NCI-H2196 treated with DMSO at 0.1 percent for 48 hours (cell line): ENCODE measurements at regions not wholly inside any gene's neighbourhood (a gene's known extent, or its start where the extent isn't known, plus 50 kb on each side); places are given as distances from the start of the nearest gene placed in this dataset.

Experiments used
- DNase-seq: peaks from one replicate; lab custom pipeline; 2025; ENCODE audit not compliant: unreplicated experiment; lab: John Stamatoyannopoulos, UW

DNA sequence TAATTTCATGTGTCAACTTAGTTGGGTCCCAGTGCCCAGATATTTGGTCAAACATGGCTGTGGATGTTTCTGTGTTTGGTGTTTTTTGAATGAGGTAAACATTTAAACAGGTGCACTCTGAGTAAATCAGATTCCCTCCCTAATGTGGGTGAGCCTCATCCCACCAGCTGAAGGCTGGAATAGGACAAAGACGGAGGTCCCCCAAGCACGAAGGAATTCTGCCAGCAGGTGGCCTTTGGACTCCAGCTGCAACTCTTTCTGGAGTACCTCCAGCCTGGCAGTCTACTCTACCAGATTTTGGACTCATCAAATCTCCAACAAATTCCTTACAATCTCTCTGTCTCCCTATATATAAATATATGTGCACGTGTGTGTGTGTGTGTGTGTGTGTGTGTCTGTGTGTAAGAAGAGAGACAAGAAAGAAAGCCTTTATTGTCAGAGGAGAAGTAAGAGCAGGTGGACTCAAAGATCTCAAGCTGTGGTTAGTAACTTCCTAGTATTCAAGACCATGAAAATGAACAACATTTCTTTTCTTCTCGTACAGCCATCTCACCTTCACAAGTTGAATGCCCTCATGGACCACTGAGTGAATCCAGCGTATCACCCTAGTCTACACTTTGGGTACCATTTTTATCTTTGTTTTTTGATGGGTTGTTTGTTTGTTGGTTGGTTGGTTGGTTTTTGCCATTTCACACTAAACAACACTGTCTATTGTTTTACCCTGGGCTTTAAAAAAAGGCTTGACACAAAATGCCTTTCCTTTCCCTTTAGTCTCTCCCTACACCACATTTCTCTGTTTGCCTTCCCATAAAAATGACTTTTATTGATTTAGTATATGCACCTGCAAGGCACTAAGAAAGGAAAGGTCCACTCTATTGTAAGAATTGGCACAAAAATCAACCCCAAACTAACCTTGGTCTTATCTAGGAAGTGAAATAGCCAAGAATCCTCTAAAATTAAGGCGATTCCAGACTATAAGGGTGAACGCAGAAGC is 118.7 kb downstream of the TENT4A start:
- no peak for DNase-seq

DNA sequence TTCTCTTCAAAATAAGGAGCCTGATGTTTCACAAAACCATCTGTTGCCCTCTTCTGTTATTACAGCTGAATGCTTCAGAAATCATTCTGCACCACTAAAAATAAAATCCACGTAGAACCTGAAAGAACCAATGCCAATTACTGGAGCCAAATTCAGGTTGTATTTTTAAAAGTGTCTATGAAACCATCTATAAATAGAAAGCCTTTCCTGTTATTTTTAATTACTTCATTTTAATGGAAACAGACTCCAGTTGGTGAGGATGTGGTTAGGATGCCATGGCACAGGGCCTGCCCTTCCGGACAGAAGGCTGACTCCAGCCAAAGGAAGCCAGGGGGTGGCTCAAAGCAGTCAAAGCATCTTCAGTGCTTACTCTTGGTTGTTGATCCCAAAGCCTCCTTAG is 119.8 kb downstream of the TENT4A start:
- no peak for DNase-seq

DNA sequence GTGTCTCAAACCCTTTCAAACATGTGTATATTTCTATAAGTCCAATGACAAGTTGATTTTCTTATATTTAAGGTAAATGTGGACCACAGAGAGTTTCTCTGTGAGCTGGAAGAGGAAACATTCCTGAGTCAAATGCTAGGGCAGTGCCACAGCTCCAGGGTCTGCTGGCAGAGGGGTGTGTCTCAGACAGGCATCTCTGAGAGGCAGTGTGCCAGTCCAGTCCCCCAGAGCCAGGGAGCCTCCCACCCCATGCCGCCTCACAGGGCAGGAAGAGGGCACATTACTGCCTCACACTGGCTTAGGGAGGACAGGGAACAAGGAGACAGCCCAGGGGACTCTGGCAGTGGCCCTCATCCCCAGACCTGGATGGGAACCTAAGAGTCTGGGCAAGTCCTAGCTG is 120.2 kb downstream of the TENT4A start:
- DNase-seq, result no peak

DNA sequence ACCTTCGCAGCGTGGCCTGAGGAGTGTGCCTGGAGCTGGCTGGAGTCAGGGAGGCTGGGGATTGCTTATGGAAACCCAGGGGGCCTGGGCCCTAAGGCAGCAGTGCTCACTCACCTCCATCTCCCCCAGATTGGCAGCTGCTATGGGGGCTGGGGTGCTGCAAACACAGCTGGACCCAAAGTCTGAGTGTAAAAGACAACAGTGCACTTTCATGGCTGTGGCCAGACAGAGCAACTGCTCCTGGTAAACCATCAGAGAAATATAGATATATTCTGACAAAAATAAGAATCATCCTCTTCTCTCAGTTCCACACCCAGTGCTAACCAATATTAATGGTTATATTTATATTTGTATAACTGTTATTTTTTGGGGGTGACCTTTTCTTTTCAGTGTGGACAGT is 123.9 kb downstream of the TENT4A start:
- DNase-seq, result no peak

DNA sequence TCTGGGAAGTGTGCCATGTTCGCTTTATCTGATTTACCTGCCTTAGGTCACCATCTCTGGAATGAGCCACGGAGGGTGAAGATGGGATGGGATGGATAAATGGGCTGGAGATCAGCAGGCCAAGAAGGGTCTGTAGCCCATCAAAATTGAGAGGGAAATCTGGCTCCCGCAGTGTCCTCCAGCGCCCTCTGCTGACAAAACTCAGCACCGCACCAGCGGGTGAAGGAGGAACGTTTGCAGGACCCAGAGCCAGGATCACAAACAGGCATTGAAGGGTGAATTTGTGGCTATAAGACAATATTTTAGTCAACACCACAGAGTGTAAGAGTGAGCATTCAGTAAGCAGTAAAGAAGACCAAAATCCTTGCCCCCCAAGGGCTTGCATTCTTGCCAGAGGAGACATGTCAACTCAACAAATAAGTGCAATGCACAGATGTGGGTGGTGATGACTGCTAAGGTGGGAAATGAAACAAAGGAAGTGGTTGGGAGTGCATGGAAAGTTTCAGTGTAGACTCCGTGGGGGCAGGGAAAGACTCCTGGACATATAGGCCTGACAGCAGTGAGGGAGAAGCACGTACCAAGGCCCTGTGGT is 124.4 kb downstream of the TENT4A start:
- no peak for DNase-seq

DNA sequence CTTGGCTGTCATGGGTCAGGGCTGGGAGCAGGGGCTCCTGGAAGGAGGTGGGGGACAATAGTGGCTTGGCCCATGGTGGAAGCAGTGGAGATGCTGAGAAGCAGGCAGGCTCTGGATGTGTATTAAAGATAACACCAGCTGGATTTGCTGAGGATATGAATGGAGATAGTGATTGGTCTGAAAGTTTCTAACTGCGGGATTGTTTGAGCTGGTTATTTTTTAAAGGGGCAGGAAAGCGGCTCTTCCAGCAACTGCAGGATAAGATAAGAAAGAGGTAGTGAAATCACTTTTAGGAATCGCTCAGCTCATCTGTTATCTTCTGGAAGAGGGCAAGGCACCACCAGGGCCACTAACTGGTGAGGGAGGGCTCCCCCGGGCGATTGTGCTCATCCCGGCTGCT is 125.5 kb downstream of the TENT4A start:
- DNase-seq, result no peak

DNA sequence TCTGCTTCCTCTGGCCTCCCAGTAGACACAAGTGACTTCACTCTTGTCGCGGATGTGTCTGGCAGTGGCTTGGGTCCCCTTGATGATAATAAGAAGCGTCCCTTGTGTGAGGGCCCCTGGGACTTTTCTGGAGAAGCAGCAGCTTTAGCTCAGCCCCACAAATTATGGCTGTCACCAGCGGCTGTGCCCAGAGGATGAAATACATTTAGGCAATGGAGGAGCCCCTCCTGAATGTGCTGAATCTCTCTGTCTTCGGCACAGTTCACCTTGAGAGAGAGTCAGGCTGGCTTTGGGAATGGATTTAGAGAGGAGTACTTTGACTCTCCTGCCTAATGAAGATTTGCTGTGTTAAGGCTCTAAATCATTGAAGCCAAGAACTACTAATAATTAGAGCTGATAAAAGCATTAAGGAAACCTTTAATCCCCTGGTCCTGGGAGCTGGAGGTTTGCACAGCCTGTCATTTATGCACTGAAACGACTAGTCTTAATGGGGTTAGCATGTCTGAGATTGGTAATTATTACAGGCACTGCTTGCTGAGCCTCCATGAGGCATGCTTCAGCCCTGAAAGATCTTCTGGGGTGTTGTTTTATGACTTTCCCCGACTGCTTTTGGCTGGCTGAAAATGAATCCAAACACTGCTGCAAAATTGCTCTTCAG is 127.0 kb downstream of the TENT4A start:
- no peak for DNase-seq

DNA sequence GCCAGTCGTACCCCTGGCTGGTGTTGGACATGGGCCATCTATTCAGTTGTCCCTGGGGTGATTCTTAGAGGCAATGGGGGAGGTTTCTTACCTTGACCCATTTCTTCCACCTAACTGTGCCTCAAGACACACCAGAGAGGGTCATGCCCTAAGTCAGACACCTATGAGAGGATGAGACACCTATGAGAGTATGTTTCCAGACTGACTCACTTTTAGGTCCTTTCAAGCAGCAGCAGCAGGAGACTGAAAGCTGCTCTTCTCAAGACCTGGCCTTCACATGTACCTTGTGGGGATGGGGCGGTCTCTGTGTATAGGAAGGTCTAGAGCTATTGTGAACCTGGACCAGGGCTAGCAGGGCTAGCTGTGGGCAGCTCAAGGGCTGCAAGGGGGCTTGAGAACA is 130.1 kb downstream of the TENT4A start:
- no peak for DNase-seq

DNA sequence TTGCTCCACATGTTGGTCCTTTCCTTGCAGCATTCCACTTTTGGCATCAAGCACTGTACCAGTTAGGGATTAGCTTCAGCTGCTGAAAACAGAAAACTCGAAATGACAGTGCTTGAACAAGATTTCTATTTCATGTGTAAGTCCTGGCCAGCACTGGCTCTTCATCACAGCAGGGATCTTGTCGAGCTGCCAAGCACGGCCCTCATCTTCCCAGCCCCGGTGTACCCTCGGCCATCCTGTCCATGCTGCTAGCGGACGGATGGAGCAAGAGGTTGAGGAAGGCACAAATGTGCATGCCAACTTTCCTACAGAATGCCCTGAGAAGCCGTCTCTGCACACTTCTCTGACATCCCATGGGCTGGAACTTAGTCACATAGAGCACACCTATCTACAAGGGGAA is 130.6 kb downstream of the TENT4A start:
- no peak for DNase-seq

DNA sequence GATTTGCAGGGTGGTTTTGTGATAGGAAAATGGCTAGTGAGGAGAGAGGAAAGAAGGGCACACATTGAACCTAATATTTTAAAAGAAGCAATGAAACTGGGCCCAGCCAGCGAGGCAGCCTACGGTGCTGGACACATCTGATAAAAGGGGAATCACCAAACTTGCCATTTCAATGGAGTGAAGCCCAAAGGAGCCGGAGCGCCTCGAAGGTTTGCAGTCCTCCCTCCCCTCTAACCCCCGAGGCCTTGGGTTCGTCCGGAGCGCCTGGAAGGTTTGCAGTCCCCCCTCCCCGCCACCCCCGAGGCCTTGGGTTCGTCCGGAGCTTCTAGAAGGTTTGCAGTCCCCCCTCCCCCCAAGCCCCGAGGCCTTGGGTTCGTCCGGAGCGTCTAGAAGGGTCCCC is 132.6 kb downstream of the TENT4A start:
- no peak for DNase-seq

DNA sequence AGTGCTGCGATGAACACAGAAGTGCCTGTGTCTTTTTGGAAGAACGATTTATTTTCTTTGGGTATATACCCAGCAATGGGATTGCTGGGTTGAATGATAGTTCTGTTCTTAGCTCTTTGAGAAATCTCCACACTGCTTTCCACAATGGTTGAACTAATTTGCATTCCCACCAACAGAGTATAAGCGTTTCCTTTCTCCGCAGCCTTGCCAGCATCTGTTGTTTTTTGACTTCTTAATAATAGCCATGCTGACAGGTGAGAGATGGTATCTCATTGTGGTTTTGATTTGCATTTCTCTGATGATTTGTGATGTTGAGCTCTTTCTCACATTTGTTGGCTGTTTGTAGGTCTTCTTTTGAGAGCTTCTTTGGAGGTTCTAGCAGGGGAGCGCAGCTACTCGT is 134.6 kb downstream of the TENT4A start:
- DNase-seq, result no peak

DNA sequence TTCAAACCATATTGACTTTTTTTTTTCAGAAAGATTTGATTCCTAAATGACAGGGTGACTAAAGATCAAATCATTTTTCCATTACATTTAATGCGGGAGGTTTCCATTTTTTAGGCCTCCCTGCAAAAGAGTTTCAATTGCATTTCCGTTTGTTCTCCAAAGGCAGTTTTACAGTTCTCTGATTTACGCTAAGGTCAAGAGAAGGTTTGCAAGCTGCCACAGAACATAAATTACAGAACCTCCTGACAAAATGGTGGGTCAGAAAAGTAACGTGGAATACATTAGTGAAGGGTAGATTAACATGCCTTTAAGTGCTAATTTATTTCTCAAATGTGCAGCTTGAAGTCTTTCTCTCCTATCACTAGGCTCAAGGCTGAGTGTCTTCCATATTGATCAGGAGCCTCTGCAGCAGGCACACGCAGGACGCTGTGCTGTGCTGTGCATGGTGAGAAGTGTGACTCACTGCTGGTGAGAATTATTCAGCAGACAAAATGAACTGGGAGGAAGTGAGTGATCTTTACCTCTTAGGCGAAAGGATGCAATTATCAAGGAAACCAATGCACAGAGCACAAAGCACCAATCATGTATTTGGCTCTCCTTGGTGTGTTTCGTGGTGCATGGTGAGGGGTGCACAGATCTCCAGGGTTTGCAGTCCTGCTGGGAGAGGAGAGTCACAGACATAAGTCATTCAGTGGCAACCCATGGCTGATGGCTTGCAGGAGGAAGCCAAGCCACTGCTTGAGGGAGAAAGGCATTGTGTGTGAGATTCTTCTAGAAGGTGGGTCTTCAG is 136.3 kb downstream of the TENT4A start:
- DNase-seq, result no peak

DNA sequence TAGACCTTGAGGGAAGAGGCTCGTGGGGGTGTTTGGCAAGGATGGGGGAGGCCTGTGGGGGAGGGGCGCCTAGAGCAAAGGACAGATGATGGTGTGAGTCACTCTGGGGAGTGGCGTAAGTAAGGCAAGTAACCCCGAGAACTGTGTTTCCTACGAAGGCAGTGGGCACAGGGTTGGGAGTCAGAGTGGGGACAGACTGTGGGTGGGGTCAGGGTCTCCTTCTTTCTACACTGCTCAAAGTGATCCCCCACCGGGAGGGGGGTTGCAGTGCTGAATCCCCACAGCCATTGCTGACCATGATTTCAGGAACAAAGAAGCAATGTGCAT is 136.8 kb downstream of the TENT4A start:
- no peak for DNase-seq

DNA sequence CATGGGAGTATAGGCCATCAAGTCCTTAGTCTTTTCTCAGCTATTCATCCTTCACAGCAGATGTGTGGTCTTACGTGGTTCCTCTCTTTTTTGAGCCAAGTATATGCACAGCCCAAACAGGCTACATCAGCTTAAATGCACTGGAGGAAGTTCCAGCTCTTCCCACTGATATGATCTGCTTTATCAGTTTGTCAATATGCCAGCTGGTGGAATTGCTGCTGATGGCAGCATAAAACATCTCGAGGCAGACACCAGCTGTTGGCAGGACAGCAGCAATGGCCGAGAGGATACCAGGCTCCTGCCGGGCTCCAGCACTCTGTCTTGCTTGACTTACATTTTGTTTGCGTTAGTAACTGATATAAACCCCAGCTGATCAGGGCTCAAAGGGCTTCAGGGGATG is 143.4 kb downstream of the TENT4A start:
- peak; percentile 50 for DNase-seq

DNA sequence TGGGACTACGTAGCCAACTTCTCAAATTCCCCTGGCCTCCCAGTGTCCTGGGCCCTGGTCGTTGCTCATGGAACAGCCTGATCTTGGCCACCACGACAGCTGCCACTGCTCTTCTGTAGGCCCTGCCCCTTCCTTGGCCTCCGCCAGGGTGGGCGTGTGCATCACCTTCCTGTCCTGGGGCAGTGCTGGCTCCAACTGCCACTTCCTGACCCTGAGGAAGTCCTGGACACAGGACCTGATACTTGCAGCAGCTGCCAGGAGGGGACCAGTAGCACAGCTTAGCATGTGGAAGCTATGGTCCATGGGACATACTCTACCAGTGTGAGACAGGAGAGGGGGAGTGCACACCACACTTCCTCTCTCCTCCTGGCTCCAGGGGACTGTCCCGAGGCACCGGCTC is 145.2 kb downstream of the TENT4A start:
- DNase-seq, result no peak

DNA sequence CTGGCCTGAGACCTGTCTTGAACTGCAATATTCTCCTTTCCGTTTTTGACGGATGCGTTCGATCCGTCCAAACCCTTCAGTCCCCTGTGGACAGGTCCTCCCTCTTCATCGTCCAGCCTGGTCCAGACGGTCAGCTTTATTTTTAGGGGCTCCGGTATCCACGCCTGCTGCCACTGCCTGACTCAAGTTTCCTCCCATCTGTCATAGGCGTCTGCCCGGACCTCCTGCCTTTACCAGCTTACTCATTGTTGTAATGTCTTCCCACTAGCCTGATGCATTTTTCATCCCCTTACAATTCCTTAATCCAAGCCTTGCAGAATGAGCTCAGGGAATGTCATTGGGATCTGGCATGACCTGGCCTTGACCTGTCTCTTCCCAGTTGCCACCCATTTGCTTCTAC is 145.8 kb downstream of the TENT4A start:
- DNase-seq, result no peak

DNA sequence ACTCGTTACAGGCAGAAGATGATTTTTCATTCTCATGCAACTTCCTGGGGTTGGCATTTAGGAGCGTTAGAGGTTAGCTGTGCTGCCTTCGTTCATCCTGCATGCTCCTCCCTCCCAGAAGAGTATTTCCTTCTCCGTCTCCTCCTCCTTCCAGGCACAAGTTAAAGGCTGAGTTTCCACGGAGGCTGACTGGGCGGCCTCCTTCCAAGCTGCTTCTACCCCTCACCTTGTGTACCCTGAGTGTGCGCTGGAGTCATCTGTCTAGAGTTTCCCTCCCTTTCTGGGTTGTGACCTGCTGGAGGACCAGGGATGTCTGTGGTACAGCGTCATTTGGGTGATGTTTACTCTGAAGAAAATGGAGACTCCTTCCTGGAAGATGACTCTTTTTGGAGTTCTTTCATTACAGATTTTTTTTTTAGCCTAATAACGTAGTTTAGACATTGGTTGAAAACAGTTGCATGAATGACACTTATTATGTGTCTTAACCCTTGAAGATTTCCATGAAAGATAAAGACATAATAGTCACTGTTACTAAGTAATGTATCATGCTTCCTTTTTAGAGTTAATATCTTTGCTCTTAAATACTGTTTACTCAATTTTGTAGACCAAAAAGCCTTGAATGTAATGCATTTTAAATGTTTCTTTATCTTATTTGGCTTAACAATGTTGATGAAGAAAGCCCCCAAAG is 146.9 kb downstream of the TENT4A start:
- DNase-seq, result no peak

DNA sequence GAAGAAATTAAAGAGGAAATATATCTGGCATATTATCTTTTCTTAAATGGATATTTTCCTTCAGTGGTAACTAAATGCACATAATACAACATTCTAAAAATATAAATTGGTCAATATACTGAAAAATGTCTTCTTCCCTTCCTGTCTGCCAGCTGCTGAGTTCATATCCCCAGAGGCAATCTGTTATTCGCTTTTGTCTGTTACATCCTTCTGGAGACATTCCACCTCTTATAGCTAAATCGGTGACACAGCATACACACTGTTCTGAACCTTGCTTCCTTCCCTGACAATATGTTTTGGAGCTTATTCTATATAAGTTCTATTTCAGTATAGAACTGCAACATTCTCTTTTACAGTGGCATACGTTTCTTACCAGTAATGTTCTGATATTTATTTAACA is 147.8 kb downstream of the TENT4A start:
- no peak for DNase-seq

DNA sequence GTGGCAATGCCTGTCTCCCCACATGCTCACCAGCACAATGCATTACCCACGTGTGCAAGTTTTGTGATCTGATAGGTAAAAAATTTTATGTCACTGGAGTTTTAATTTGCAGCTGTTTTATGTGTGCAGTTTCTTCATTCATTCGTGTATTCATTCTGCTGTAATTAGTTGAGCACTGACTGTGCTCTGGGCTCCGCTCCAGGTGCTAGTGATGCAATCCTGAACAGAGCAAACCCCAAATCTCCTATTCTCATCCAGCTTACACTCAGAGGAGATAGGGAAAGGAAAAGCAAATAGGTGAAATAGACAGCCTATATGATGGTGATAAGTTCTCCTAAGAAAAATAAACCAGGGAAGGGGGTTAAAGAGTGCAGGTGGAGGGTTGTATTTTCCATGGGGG is 148.4 kb downstream of the TENT4A start:
- no peak for DNase-seq

DNA sequence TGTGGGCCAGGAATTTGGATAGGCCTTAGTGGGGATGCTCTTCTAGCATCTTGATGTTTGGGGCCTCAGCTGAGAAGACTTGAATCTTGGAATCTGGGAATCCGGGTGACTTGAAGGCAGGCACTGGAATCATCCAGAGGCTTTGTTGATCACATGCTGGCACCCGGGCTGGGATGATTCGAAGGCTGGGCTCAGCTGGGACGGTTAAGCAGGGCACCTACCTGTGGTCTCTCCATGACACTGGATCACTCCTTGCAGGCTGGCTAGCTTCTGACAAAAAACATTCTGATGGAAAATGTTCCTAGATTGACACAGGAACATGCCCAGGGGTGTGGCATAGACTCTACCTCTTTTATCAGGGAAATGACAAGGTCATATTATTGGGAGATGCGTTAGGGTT is 149.1 kb downstream of the TENT4A start:
- no peak for DNase-seq

DNA sequence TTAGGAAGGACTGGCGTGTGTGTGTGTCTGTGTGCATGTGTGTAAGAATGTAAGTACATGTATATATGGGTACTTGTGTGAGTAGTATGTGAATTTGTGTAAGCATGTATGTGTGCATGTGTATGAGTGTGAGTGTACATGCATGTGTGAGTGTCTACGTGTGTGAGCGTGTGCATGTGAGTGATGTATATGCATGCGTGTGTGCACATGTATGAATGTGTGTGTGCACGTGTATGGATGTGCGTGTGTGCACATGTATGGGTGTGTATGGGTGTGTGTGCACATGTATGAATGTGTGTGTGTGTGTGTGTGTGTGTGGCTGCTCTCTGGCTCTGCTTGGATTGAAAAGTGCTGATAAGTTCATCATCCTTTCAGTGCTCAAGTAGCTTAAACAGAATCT is 154.5 kb downstream of the TENT4A start:
- DNase-seq, result no peak
